Neural progenitor cell (in vitro differentiated cells): ENCODE measurements at regions not wholly inside any gene's neighbourhood (a gene's known extent, or its start where the extent isn't known, plus 50 kb on each side); places are given as distances from the start of the nearest gene placed in this dataset.

Experiments used
- DNase-seq: peaks from one replicate; pipeline ENCODE4 v3.0.0-alpha.2; 2016; ENCODE audit warnings: low spot score
- H2AFZ ChIP-seq: fragments of 200-600 bp; sonication (generic); replicated peaks from 2 replicates; pipeline ENCODE4 v1.6.1; 2016; ENCODE audit warnings: antibody characterized with exemption
- H3F3A ChIP-seq: fragments of 200-600 bp; sonication (generic); 2 replicates; pipeline ENCODE4 v1.6.1; 2016; ENCODE audit warnings: antibody characterized with exemption, low read depth
- H3K27ac ChIP-seq: fragments of 200-600 bp; sonication (generic); 2 replicates; pipeline ENCODE4 v1.5.1; 2016; ENCODE audit warnings: mild to moderate bottlenecking
- H3K27me3 ChIP-seq: fragments of 200-600 bp; sonication (generic); 2 replicates; pipeline ENCODE4 v1.6.1; 2016; ENCODE audit warnings: mild to moderate bottlenecking, moderate library complexity
- H3K36me3 ChIP-seq: fragments of 200-600 bp; sonication (generic); 2 replicates; pipeline ENCODE4 v1.5.1; 2016
- H3K4me1 ChIP-seq: fragments of 200-600 bp; sonication (generic); 2 replicates; pipeline ENCODE4 v1.6.1; 2016; ENCODE audit warnings: mixed run types
- H3K4me2 ChIP-seq: fragments of 200-600 bp; sonication (generic); 2 replicates; pipeline ENCODE4 v1.6.1; 2016
- H3K4me3 ChIP-seq: fragments of 200-600 bp; sonication (generic); 2 replicates; pipeline ENCODE4 v1.5.1; 2016
- H3K79me2 ChIP-seq: fragments of 200-600 bp; sonication (generic); 2 replicates; pipeline ENCODE4 v1.6.1; 2016; ENCODE audit warnings: low read depth
- H3K9ac ChIP-seq: fragments of 200-600 bp; sonication (generic); 2 replicates; pipeline ENCODE4 v1.6.1; 2016
- H3K9me3 ChIP-seq: fragments of 200-600 bp; sonication (generic); 2 replicates; pipeline ENCODE4 v1.5.1; 2016; ENCODE audit warnings: low read depth
- H4K20me1 ChIP-seq: fragments of 200-600 bp; sonication (generic); 2 replicates; pipeline ENCODE4 v1.6.1; 2016; ENCODE audit warnings: low read depth
- H3K27ac Mint-ChIP-seq: 3 replicates; pipeline ENCODE4 v1.8.0; 2021; ENCODE audit warnings: mixed read lengths
- H3K27me3 Mint-ChIP-seq: 2 replicates; pipeline ENCODE4 v1.8.0; 2022; ENCODE audit warnings: low read depth, mild to moderate bottlenecking, inconsistent platforms, moderate library complexity, mixed read lengths; ENCODE audit not compliant: insufficient read depth
- H3K36me3 Mint-ChIP-seq: 3 replicates; pipeline ENCODE4 v1.8.0; 2021; ENCODE audit warnings: mixed read lengths
- H3K4me1 Mint-ChIP-seq: 3 replicates; pipeline ENCODE4 v1.8.0; 2021; ENCODE audit warnings: mixed read lengths
- H3K4me3 Mint-ChIP-seq: 3 replicates; pipeline ENCODE4 v1.8.0; 2021; ENCODE audit warnings: mild to moderate bottlenecking, moderate library complexity, mixed read lengths
- H3K9me3 Mint-ChIP-seq: 3 replicates; pipeline ENCODE4 v1.8.0; 2020; ENCODE audit warnings: mixed read lengths
- CTCF ChIP-seq: fragments of 200-600 bp; sonication (generic); IDR thresholded peaks from 2 replicates; pipeline ENCODE4 v1.5.1; 2017; ENCODE audit warnings: antibody characterized with exemption, mild to moderate bottlenecking
- EZH2 ChIP-seq: fragments of 200-600 bp; sonication (generic); IDR thresholded peaks from 2 replicates; pipeline ENCODE4 v1.6.1; 2017; ENCODE audit warnings: antibody characterized with exemption, mild to moderate bottlenecking, moderate library complexity
- EZH2phosphoT487 ChIP-seq: fragments of 200-600 bp; sonication (generic); IDR thresholded peaks from 2 replicates; pipeline ENCODE4 v1.6.1; 2017; ENCODE audit warnings: antibody characterized with exemption

- H3K9me3 Mint-ChIP-seq: no peaks in the 10 kb centered on the region
Observed at GRCh38 chr3:146818301-146818700, 213.2 kb upstream of the PLSCR5 start.

GRCh38 chr3:146817704-146818103 lies 212.6 kb upstream of the PLSCR5 start:
- Mint-ChIP-seq H3K36me3 (no peaks in the 10 kb centered on the region), H3K27me3 (no peaks in the 10 kb centered on the region), H3K9me3 (no peaks in the 10 kb centered on the region), H3K4me3 (no peak overlapping the region), H3K4me1 (peaks cover 40% of the 10 kb centered on the region), H3K27ac (no peak overlapping the region)
- H3K79me2 ChIP-seq: no peaks in the 10 kb centered on the region
- H3K27ac ChIP-seq: no peak overlapping the region
- H3K4me3 ChIP-seq: no peak overlapping the region
- H3K36me3 ChIP-seq: no peaks in the 10 kb centered on the region
- no peak for TF ChIP-seq EZH2phosphoT487
- TF ChIP-seq EZH2: no peak
- TF ChIP-seq CTCF: peak; percentile 45
- H3K4me1 ChIP-seq: no peaks in the 10 kb centered on the region
- no peaks in the 10 kb centered on the region for H3K27me3 ChIP-seq
- no peaks in the 10 kb centered on the region for H3K9me3 ChIP-seq
- H4K20me1 ChIP-seq: no peaks in the 10 kb centered on the region
- DNase-seq: peak; percentile 22
- H3F3A ChIP-seq: no peaks in the 10 kb centered on the region
- no peak overlapping the region for H3K4me2 ChIP-seq
- H2AFZ ChIP-seq: no peak overlapping the region
- H3K9ac ChIP-seq: no peak overlapping the region

More at GRCh38 chr3:146818301-146818700, 213.2 kb upstream of the PLSCR5 start:
- H3K9ac ChIP-seq: no peak overlapping the region
- no peak for DNase-seq
- H3K9me3 ChIP-seq: no peaks in the 10 kb centered on the region
- no peaks in the 10 kb centered on the region for H3K79me2 ChIP-seq
- H3K27ac ChIP-seq: no peak overlapping the region
- peaks cover 36% of the 10 kb centered on the region for H3K4me1 Mint-ChIP-seq
- TF ChIP-seq CTCF (no peak), EZH2 (no peak), EZH2phosphoT487 (no peak)
- H4K20me1 ChIP-seq: no peaks in the 10 kb centered on the region
- H3K4me3 Mint-ChIP-seq: no peak overlapping the region
- H2AFZ ChIP-seq: no peak overlapping the region
- no peak overlapping the region for H3K4me2 ChIP-seq
- H3K4me3 ChIP-seq: no peak overlapping the region
- no peaks in the 10 kb centered on the region for H3K36me3 Mint-ChIP-seq
- H3K27me3 Mint-ChIP-seq: no peaks in the 10 kb centered on the region
- no peaks in the 10 kb centered on the region for H3F3A ChIP-seq
- H3K4me1 ChIP-seq: no peaks in the 10 kb centered on the region
- peak overlapping the region; percentile 61 for H3K27ac Mint-ChIP-seq
- H3K36me3 ChIP-seq: no peaks in the 10 kb centered on the region
- no peaks in the 10 kb centered on the region for H3K27me3 ChIP-seq

- H3K4me1 Mint-ChIP-seq: peaks cover 40% of the 10 kb centered on the region
- no peak overlapping the region for H2AFZ ChIP-seq
Observed at GRCh38 chr3:146814601-146815315, 209.6 kb upstream of the PLSCR5 start.

More at GRCh38 chr3:146814601-146815315, 209.6 kb upstream of the PLSCR5 start:
- Histone ChIP-seq H3K4me1 (no peaks in the 10 kb centered on the region), H3K9ac (no peak overlapping the region), H3K4me3 (no peak overlapping the region), H3K79me2 (no peaks in the 10 kb centered on the region), H3F3A (no peaks in the 10 kb centered on the region), H3K27ac (no peak overlapping the region), H3K4me2 (no peak overlapping the region), H3K36me3 (no peaks in the 10 kb centered on the region), H3K9me3 (no peaks in the 10 kb centered on the region), H4K20me1 (no peaks in the 10 kb centered on the region), H3K27me3 (no peaks in the 10 kb centered on the region)
- DNase-seq: no peak
- Mint-ChIP-seq H3K27ac (peak overlapping the region; percentile 63), H3K36me3 (no peaks in the 10 kb centered on the region), H3K9me3 (no peaks in the 10 kb centered on the region), H3K4me3 (no peak overlapping the region), H3K27me3 (no peaks in the 10 kb centered on the region)
- TF ChIP-seq EZH2phosphoT487: no peak
- no peak for TF ChIP-seq CTCF
- no peak for TF ChIP-seq EZH2
